Neural cell (in vitro differentiated cells): ENCODE measurements at regions not wholly inside any gene's neighbourhood (a gene's known extent, or its start where the extent isn't known, plus 50 kb on each side); places are given as distances from the start of the nearest gene placed in this dataset.

ENCODE experiments used
- H2AFZ ChIP-seq: fragments of 200-600, 300-800 bp; sonication (generic), shearing (Covaris generic); 2 replicates; pipeline ENCODE4 v1.6.0; 2014; ENCODE audit warnings: low read depth, mild to moderate bottlenecking, antibody characterized with exemption, low read length, moderate library complexity
- H3F3A ChIP-seq: fragments of 200-600 bp; shearing (Covaris generic); 2 replicates; pipeline ENCODE4 v1.6.1; 2016; ENCODE audit warnings: mild to moderate bottlenecking, moderate library complexity, mixed read lengths, antibody characterized with exemption, low read length; ENCODE audit not compliant: insufficient read depth, poor library complexity, severe bottlenecking
- H3K27ac ChIP-seq: fragments of 200-600, 300-800 bp; sonication (generic), shearing (Covaris generic); 2 replicates; pipeline ENCODE4 v1.5.1; 2014; ENCODE audit warnings: mild to moderate bottlenecking, low read length, moderate library complexity
- H3K27me3 ChIP-seq: fragments of 300-800, 200-600 bp; sonication (generic), shearing (Covaris generic); 2 replicates; pipeline ENCODE4 v1.6.0; 2014; ENCODE audit warnings: mild to moderate bottlenecking, low read depth, low read length, moderate library complexity; ENCODE audit not compliant: insufficient read depth
- H3K36me3 ChIP-seq: fragments of 300-800, 200-600 bp; sonication (generic), shearing (Covaris generic); 2 replicates; pipeline ENCODE4 v1.5.1; 2014; ENCODE audit warnings: mild to moderate bottlenecking, antibody characterized with exemption, low read length, moderate library complexity; ENCODE audit not compliant: insufficient read depth
- H3K4me2 ChIP-seq: fragments of 300-800, 200-600 bp; sonication (generic), shearing (Covaris generic); 2 replicates; pipeline ENCODE4 v1.6.0; 2014; ENCODE audit warnings: mild to moderate bottlenecking, low read length
- H3K4me3 ChIP-seq: fragments of 300-800, 200-600 bp; sonication (generic), shearing (Covaris generic); 2 replicates; pipeline ENCODE4 v1.5.1; 2014; ENCODE audit warnings: mild to moderate bottlenecking, low read length, moderate library complexity
- H3K79me2 ChIP-seq: fragments of 200-600 bp; shearing (Covaris generic); replicated peaks from 2 replicates; pipeline ENCODE4 v1.6.0; 2014; ENCODE audit warnings: mild to moderate bottlenecking, low read length, moderate library complexity; ENCODE audit not compliant: insufficient read depth
- H3K9ac ChIP-seq: fragments of 300-800, 200-600 bp; sonication (generic), shearing (Covaris generic); 2 replicates; pipeline ENCODE4 v1.6.1; 2016; ENCODE audit warnings: mild to moderate bottlenecking, low read length, mixed read lengths
- H3K9me2 ChIP-seq: fragments of 200-600 bp; shearing (Covaris generic); 2 replicates; pipeline ENCODE4 v1.6.1; 2016; ENCODE audit warnings: mild to moderate bottlenecking, low read length, mixed read lengths; ENCODE audit not compliant: insufficient read depth
- H3K9me3 ChIP-seq: fragments of 200-600, 300-800 bp; sonication (generic), shearing (Covaris generic); 2 replicates; pipeline ENCODE4 v1.6.1; 2016; ENCODE audit warnings: mild to moderate bottlenecking, mixed run types, low read length, moderate library complexity, mixed read lengths
- H4K20me1 ChIP-seq: fragments of 200-600 bp; shearing (Covaris generic); 2 replicates; pipeline ENCODE4 v1.6.1; 2016; ENCODE audit warnings: mild to moderate bottlenecking, mixed run types; ENCODE audit not compliant: insufficient read depth
- EP300 ChIP-seq: fragments of 450-650 bp; conservative IDR thresholded peaks from 2 replicates; pipeline ENCODE4 v1.6.1; 2014; ENCODE audit warnings: antibody characterized with exemption, mild to moderate bottlenecking, moderate library complexity; ENCODE audit not compliant: poor library complexity, severe bottlenecking
- EZH2 ChIP-seq: fragments of 200-600, 300-800 bp; shearing (Covaris generic), sonication (generic); IDR thresholded peaks from 2 replicates; pipeline ENCODE4 v1.6.1; 2014; ENCODE audit warnings: antibody characterized with exemption, low read length, borderline replicate concordance, mild to moderate bottlenecking; ENCODE audit not compliant: insufficient read depth, poor library complexity, severe bottlenecking
- MXI1 ChIP-seq: fragments of 450-650 bp; conservative IDR thresholded peaks from 2 replicates; pipeline ENCODE4 v1.6.1; 2014; ENCODE audit warnings: antibody characterized with exemption, mild to moderate bottlenecking; ENCODE audit not compliant: poor library complexity, severe bottlenecking
- POLR2AphosphoS5 ChIP-seq: IDR thresholded peaks from 2 replicates; pipeline ENCODE4 v1.6.1; 2012
- RAD21 ChIP-seq: fragments of 450-650 bp; conservative IDR thresholded peaks from 2 replicates; pipeline ENCODE4 v1.6.1; 2014; ENCODE audit warnings: antibody characterized with exemption, mild to moderate bottlenecking, moderate library complexity
- SMC3 ChIP-seq: fragments of 450-650 bp; conservative IDR thresholded peaks from 2 replicates; pipeline ENCODE4 v1.6.1; 2014; ENCODE audit warnings: antibody characterized with exemption, mild to moderate bottlenecking, moderate library complexity; ENCODE audit not compliant: poor library complexity
- TAF1 ChIP-seq: IDR thresholded peaks from 2 replicates; pipeline ENCODE4 v1.6.1; 2012; ENCODE audit warnings: low read depth
- TF ChIP-seq, protein P1 (sequence below): IDR thresholded peaks from 2 replicates; pipeline ENCODE4 v1.6.1; 2012; ENCODE audit warnings: borderline replicate concordance
- TF ChIP-seq, protein P2 (sequence below): fragments of 450-650 bp; IDR thresholded peaks from 2 replicates; pipeline ENCODE4 v1.5.1; 2014; ENCODE audit warnings: antibody characterized with exemption, mild to moderate bottlenecking, moderate library complexity; ENCODE audit not compliant: poor library complexity, severe bottlenecking

DNA sequence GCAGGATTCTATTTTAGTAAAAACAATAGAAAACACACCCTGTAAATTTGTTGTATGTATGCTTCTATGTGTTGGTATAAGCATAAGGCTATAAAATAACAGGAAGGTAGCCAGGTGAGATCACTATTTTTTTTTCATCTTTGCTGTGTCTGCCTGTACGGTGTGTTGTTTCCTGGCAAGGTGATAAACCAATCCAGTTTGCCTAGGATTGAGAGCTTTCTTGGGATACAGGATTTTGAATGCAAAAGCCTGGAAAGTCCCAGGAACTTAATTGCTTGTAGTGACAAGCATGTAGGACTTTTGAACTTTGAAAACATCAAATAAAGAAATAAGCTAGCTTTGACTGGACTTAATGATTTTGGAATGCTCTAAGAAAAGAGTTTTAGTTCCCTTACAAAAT is 83.3 kb upstream of the RORB start:
- Histone ChIP-seq H2AFZ (no peak overlapping the region), H3K4me2 (no peak overlapping the region), H3K4me3 (no peak overlapping the region), H3K9me3 (no peaks in the 10 kb centered on the region), H4K20me1 (no peaks in the 10 kb centered on the region), H3K36me3 (no peaks in the 10 kb centered on the region), H3K27ac (no peak overlapping the region), H3F3A (no peaks in the 10 kb centered on the region), H3K9me2 (no peaks in the 10 kb centered on the region), H3K27me3 (no peaks in the 10 kb centered on the region), H3K9ac (no peak overlapping the region), H3K79me2 (no peaks in the 10 kb centered on the region)
- TF ChIP-seq MXI1 (no peak), SMC3 (no peak), RAD21 (no peak), EP300 (no peak), POLR2AphosphoS5 (no peak), EZH2 (no peak), TAF1 (no peak)
- TF ChIP-seq, protein P1, sequence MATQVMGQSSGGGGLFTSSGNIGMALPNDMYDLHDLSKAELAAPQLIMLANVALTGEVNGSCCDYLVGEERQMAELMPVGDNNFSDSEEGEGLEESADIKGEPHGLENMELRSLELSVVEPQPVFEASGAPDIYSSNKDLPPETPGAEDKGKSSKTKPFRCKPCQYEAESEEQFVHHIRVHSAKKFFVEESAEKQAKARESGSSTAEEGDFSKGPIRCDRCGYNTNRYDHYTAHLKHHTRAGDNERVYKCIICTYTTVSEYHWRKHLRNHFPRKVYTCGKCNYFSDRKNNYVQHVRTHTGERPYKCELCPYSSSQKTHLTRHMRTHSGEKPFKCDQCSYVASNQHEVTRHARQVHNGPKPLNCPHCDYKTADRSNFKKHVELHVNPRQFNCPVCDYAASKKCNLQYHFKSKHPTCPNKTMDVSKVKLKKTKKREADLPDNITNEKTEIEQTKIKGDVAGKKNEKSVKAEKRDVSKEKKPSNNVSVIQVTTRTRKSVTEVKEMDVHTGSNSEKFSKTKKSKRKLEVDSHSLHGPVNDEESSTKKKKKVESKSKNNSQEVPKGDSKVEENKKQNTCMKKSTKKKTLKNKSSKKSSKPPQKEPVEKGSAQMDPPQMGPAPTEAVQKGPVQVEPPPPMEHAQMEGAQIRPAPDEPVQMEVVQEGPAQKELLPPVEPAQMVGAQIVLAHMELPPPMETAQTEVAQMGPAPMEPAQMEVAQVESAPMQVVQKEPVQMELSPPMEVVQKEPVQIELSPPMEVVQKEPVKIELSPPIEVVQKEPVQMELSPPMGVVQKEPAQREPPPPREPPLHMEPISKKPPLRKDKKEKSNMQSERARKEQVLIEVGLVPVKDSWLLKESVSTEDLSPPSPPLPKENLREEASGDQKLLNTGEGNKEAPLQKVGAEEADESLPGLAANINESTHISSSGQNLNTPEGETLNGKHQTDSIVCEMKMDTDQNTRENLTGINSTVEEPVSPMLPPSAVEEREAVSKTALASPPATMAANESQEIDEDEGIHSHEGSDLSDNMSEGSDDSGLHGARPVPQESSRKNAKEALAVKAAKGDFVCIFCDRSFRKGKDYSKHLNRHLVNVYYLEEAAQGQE, result no peak
- TF ChIP-seq, protein P2, sequence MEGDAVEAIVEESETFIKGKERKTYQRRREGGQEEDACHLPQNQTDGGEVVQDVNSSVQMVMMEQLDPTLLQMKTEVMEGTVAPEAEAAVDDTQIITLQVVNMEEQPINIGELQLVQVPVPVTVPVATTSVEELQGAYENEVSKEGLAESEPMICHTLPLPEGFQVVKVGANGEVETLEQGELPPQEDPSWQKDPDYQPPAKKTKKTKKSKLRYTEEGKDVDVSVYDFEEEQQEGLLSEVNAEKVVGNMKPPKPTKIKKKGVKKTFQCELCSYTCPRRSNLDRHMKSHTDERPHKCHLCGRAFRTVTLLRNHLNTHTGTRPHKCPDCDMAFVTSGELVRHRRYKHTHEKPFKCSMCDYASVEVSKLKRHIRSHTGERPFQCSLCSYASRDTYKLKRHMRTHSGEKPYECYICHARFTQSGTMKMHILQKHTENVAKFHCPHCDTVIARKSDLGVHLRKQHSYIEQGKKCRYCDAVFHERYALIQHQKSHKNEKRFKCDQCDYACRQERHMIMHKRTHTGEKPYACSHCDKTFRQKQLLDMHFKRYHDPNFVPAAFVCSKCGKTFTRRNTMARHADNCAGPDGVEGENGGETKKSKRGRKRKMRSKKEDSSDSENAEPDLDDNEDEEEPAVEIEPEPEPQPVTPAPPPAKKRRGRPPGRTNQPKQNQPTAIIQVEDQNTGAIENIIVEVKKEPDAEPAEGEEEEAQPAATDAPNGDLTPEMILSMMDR, result no peak

DNA sequence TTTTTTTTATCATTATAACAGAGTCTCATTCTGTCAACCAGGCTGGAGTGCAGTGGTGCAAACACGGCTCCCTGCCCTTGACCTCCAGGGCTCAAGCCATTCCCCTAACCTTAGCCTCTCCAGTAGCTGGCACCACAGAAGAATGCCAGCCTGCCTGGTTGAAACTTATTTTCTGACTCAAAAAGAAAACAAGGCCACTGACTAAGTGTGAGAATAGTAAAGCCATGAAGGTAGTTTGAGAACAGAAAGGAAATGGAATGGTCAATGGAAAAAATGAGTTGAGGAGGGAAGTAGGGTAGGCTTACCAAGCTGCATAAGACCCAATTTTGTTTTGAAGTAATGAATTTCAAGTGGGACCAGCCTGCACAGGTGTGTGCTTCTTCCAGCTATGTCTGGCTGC is 82.8 kb upstream of the RORB start:
- TF ChIP-seq SMC3, result no peak
- no peak for TF ChIP-seq POLR2AphosphoS5
- TF ChIP-seq, protein P1, result no peak
- TF ChIP-seq EP300, result no peak
- no peak for TF ChIP-seq RAD21
- no peak for TF ChIP-seq EZH2
- TF ChIP-seq, protein P2, result no peak
- TF ChIP-seq TAF1, result no peak
- TF ChIP-seq MXI1, result no peak
- H3K9ac ChIP-seq, result no peak overlapping the region
- H3K4me2 ChIP-seq, result no peak overlapping the region
- no peak overlapping the region for H2AFZ ChIP-seq
- H3F3A ChIP-seq, result no peaks in the 10 kb centered on the region
- H4K20me1 ChIP-seq, result no peaks in the 10 kb centered on the region
- H3K9me3 ChIP-seq, result no peaks in the 10 kb centered on the region
- no peak overlapping the region for H3K27ac ChIP-seq
- H3K9me2 ChIP-seq, result no peaks in the 10 kb centered on the region
- no peaks in the 10 kb centered on the region for H3K36me3 ChIP-seq
- H3K27me3 ChIP-seq, result no peaks in the 10 kb centered on the region
- H3K79me2 ChIP-seq, result no peaks in the 10 kb centered on the region
- no peak overlapping the region for H3K4me3 ChIP-seq
